ENCODE measurements at regions not wholly inside any gene's neighbourhood (a gene's known extent, or its start where the extent isn't known, plus 50 kb on each side); places are given as distances from the start of the nearest gene placed in this dataset.

GRCh38 chr14:97539884-97540283 is 742.7 kb downstream of the VRK1 start:
- DNase-seq, result no peak

- no peak for DNase-seq
Measured at GRCh38 chr14:97543221-97543620, 746.0 kb downstream of the VRK1 start.

GRCh38 chr14:97543816-97544215 is 746.6 kb downstream of the VRK1 start:
- no peak for DNase-seq

- no peak for DNase-seq
Measured at GRCh38 chr14:97544571-97544970, 747.4 kb downstream of the VRK1 start.

- DNase-seq, result no peak
Measured at GRCh38 chr14:97546491-97547230, 749.5 kb downstream of the VRK1 start.

- DNase-seq, result no peak
Measured at GRCh38 chr14:97550463-97550862, 753.3 kb downstream of the VRK1 start.

GRCh38 chr14:97554597-97554996 is 757.4 kb downstream of the VRK1 start:
- no peak for DNase-seq

GRCh38 chr14:97564334-97564733 is 767.2 kb downstream of the VRK1 start:
- no peak for DNase-seq

GRCh38 chr14:97571201-97571600 is 774.0 kb downstream of the VRK1 start:
- no peak for DNase-seq

- no peak for DNase-seq
Measured at GRCh38 chr14:97571866-97572555, 774.8 kb downstream of the VRK1 start.

- DNase-seq, result no peak
Measured at GRCh38 chr14:97572583-97573458, 775.6 kb downstream of the VRK1 start.

GRCh38 chr14:97575677-97576076 is 778.5 kb downstream of the VRK1 start:
- DNase-seq, result no peak

- no peak for DNase-seq
Measured at GRCh38 chr14:97578982-97579548, 781.9 kb downstream of the VRK1 start.

- no peak for DNase-seq
Measured at GRCh38 chr14:97581016-97581415, 783.8 kb downstream of the VRK1 start.

- no peak for DNase-seq
Measured at GRCh38 chr14:97582022-97582421, 784.8 kb downstream of the VRK1 start.

GRCh38 chr14:97584528-97584927 is 787.3 kb downstream of the VRK1 start:
- no peak for DNase-seq

- no peak for DNase-seq
Measured at GRCh38 chr14:97592341-97592980, 795.3 kb downstream of the VRK1 start.

GRCh38 chr14:97594306-97594705 is 797.1 kb downstream of the VRK1 start:
- no peak for DNase-seq

GRCh38 chr14:97602438-97603117 is 805.4 kb downstream of the VRK1 start:
- no peak for DNase-seq

GRCh38 chr14:97603201-97603600 is 806.0 kb downstream of the VRK1 start:
- DNase-seq, result no peak

- no peak for DNase-seq
Measured at GRCh38 chr14:97604731-97605130, 807.5 kb downstream of the VRK1 start.

GRCh38 chr14:97618401-97618800 is 821.2 kb downstream of the VRK1 start:
- DNase-seq, result no peak

All from SHP77 (cell line).